ENCODE measurements at regions not wholly inside any gene's neighbourhood (a gene's known extent, or its start where the extent isn't known, plus 50 kb on each side); places are given as distances from the start of the nearest gene placed in this dataset.

DNA sequence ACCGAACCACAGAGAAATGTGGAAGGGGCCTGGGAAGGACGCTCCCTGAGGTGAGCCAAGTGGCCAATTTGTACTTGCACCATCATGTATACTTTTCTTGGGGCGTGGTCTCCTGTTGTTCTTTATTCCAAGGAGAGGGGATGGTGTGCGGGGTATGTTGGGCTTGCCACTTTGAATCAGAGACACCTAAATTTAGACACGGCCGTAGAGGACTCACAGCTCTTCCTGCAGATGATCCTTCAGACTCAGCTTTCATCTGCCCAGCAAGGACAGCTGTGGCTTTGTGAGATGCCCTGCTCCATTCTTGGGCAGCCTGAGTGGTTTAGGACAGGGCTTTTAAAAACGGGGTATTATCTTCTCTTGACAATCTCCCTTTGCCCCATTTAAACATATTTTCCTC, 473.2 kb downstream of the REEP3 start:
- Mint-ChIP-seq H3K27me3 (no peaks in the 10 kb centered on the region), H3K4me3 (no peak overlapping the region), H3K4me1 (no peaks in the 10 kb centered on the region), H3K9me3 (peaks cover under 1% of the 10 kb centered on the region), H3K27ac (no peak overlapping the region), H3K36me3 (ENCODE audit: low read depth) (no peaks in the 10 kb centered on the region)
- intact Hi-C loops (cut with micrococcal nuclease) = no loop called here
- no peak for DNase-seq
- ChIA-PET CTCF (no interaction called here), POLR2A (no interaction called here)
- ATAC-seq (ENCODE audit: low read depth) = no peak
- no peak for TF ChIP-seq CTCF (IDR thresholded peaks at IDR 0.05)

DNA sequence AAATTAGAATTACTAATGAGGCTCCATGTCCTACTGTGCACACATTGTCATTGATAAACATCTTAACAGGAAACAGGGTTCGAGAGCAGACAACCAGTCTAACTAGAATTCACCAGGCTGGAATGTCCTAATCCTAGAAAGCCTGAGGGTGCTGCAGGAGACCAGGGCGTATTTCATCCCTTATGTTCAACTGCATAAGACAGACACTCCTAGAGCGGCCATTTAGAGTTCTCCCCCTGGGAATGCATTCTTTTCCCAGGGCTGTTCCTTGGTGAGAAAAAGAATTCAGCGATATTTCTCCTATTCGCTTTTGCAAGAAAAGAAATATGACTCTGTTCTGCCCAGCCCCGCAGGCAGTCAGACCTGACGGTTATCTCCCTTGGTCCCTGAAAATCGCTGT, 486.0 kb downstream of the REEP3 start:
- CTCF ChIA-PET = no interaction called here
- peaks cover 10% of the 10 kb centered on the region for H3K9me3 Mint-ChIP-seq
- no peaks in the 10 kb centered on the region for H3K4me1 Mint-ChIP-seq
- POLR2A ChIA-PET = no interaction called here
- no peak overlapping the region for H3K4me3 Mint-ChIP-seq
- DNase-seq (no peak), ATAC-seq (ENCODE audit: low read depth) (no peak)
- H3K27ac Mint-ChIP-seq = no peak overlapping the region
- no peak for TF ChIP-seq CTCF (IDR thresholded peaks at IDR 0.05)
- intact Hi-C loops (cut with micrococcal nuclease) = no loop called here
- no peaks in the 10 kb centered on the region for H3K36me3 Mint-ChIP-seq (ENCODE audit: low read depth)
- H3K27me3 Mint-ChIP-seq = peaks cover 2% of the 10 kb centered on the region

DNA sequence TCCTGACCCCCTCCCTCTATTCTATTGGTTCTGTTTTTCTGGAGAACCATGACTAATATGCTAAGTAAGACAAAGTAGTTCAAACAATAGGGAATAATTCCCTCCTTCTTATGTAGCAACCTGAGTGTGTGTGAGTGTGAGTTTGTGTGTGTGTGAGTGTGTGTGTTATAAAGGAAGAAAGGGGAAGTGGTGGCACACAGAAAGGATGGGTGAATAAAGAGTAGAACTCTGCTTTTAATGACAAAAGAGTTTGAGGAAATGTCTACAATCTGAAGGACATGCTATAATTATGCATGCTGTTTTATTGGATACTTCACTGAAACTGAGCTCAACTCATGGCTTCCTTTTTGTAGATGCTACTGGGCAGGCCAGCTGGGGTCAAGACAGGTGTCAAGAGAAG, 489.5 kb downstream of the REEP3 start:
- no peak for TF ChIP-seq CTCF (IDR thresholded peaks at IDR 0.05)
- intact Hi-C loops (cut with micrococcal nuclease) = no loop called here
- ATAC-seq (ENCODE audit: low read depth) = no peak
- DNase-seq = no peak
- H3K4me1 Mint-ChIP-seq = no peaks in the 10 kb centered on the region
- peaks cover 8% of the 10 kb centered on the region for H3K9me3 Mint-ChIP-seq
- ChIA-PET POLR2A (no interaction called here), CTCF (no interaction called here)
- no peak overlapping the region for H3K4me3 Mint-ChIP-seq
- no peaks in the 10 kb centered on the region for H3K36me3 Mint-ChIP-seq (ENCODE audit: low read depth)
- peaks cover 2% of the 10 kb centered on the region for H3K27me3 Mint-ChIP-seq
- no peak overlapping the region for H3K27ac Mint-ChIP-seq

DNA sequence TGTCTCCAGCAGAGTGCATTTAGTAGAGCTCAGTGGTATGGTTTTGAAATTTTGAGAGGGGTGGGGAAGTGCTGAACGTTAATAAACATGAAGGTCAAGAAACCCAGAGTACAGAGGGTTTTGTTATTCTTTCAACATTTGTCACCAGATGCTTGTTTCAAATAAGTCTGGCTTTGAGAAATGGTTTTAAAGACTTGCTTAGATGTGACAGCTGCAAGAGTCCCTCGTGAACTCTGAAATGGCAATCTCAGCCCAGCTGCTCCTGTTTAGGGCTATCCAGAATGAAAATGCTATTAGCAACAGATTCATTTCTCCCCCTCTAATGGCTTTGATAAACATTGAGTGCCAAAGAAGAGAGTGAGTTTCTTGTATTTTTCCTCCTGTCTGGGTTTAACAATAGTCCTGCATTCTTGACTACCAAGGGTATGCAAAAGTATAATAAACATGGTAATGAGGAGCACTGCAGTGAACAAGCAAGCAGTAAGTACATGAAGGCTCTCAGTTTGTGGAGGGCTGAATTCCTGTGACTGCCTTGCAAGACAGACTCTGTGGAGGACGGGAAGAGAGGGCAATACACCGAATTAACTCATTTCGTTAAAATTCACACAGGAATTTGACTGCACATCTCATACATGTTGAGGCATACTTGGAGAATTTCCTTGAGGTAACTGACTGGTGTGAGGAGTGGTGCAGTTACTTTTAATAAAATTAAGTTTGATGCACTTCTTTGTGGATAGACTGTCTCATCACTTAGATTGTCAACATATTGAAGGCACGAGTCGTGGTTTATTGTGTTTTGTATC, 490.9 kb downstream of the REEP3 start:
- ChIA-PET POLR2A (no interaction called here), CTCF (no interaction called here)
- Mint-ChIP-seq H3K4me1 (no peaks in the 10 kb centered on the region), H3K36me3 (ENCODE audit: low read depth) (no peaks in the 10 kb centered on the region), H3K4me3 (no peak overlapping the region), H3K9me3 (peaks cover 4% of the 10 kb centered on the region), H3K27ac (no peak overlapping the region), H3K27me3 (peaks cover 2% of the 10 kb centered on the region)
- ATAC-seq (ENCODE audit: low read depth) (no peak), DNase-seq (no peak)
- TF ChIP-seq CTCF (IDR thresholded peaks at IDR 0.05) = no peak
- intact Hi-C loops (cut with micrococcal nuclease) = no loop called here

GRCh38 chr10:64014281-64014680, 493.1 kb downstream of the REEP3 start:
- H3K27ac Mint-ChIP-seq = no peak overlapping the region
- intact Hi-C loops (cut with micrococcal nuclease) = no loop called here
- POLR2A ChIA-PET = no interaction called here
- H3K4me3 Mint-ChIP-seq = no peak overlapping the region
- no peaks in the 10 kb centered on the region for H3K9me3 Mint-ChIP-seq
- no peak for TF ChIP-seq CTCF (IDR thresholded peaks at IDR 0.05)
- ATAC-seq (ENCODE audit: low read depth) = no peak
- no peaks in the 10 kb centered on the region for H3K4me1 Mint-ChIP-seq
- no peaks in the 10 kb centered on the region for H3K36me3 Mint-ChIP-seq (ENCODE audit: low read depth)
- DNase-seq = no peak
- H3K27me3 Mint-ChIP-seq = no peaks in the 10 kb centered on the region
- CTCF ChIA-PET = no interaction called here
